Neural progenitor cell (in vitro differentiated cells): ENCODE measurements at regions not wholly inside any gene's neighbourhood (a gene's known extent, or its start where the extent isn't known, plus 50 kb on each side); places are given as distances from the start of the nearest gene placed in this dataset.

Experiments
- EZH2 ChIP-seq: fragments of 200-600 bp; sonication (generic); IDR thresholded peaks from 2 replicates; pipeline ENCODE4 v1.6.1; 2017; ENCODE audit warnings: antibody characterized with exemption, mild to moderate bottlenecking, moderate library complexity
- EZH2phosphoT487 ChIP-seq: fragments of 200-600 bp; sonication (generic); IDR thresholded peaks from 2 replicates; pipeline ENCODE4 v1.6.1; 2017; ENCODE audit warnings: antibody characterized with exemption
- TF ChIP-seq, protein P1 (sequence below): fragments of 200-600 bp; sonication (generic); IDR thresholded peaks from 2 replicates; pipeline ENCODE4 v1.5.1; 2017; ENCODE audit warnings: antibody characterized with exemption, mild to moderate bottlenecking

DNA sequence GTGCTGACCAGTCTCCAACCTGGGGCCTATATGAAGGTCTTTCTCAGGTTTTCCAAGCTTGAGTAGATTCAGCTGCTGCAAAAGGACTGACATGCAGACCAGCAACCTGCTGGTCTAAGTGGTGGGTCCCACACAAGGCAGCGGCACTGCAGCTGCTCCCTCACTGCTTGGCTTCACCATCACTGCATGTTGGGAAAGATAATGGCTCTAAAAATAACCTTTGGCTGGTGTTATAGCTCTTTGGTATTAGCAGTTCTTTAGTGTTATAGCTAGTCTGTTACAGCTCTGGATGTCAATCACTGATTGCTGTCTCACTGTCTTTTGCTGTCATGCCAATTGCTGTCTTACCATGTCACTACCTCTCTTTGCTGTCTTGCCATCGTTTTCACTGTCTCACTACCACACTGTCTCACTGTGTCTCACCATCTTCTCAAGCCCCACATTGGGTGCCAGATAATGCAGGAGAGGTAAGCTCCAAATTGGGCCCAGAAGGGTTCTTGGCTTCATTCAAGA is 726.4 kb downstream of the TENT5A start:
- TF ChIP-seq, protein P1, sequence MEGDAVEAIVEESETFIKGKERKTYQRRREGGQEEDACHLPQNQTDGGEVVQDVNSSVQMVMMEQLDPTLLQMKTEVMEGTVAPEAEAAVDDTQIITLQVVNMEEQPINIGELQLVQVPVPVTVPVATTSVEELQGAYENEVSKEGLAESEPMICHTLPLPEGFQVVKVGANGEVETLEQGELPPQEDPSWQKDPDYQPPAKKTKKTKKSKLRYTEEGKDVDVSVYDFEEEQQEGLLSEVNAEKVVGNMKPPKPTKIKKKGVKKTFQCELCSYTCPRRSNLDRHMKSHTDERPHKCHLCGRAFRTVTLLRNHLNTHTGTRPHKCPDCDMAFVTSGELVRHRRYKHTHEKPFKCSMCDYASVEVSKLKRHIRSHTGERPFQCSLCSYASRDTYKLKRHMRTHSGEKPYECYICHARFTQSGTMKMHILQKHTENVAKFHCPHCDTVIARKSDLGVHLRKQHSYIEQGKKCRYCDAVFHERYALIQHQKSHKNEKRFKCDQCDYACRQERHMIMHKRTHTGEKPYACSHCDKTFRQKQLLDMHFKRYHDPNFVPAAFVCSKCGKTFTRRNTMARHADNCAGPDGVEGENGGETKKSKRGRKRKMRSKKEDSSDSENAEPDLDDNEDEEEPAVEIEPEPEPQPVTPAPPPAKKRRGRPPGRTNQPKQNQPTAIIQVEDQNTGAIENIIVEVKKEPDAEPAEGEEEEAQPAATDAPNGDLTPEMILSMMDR = no peak
- TF ChIP-seq EZH2 (no peak), EZH2phosphoT487 (no peak)
